Endothelial cell of umbilical vein (primary cell): ENCODE measurements at regions not wholly inside any gene's neighbourhood (a gene's known extent, or its start where the extent isn't known, plus 50 kb on each side); places are given as distances from the start of the nearest gene placed in this dataset.

Experiments
- BruUV-seq: library from RNA; stranded (reverse); fragments of 400-500 nt; replicated peaks from 2 replicates; lab custom pipeline; 2021; lab: Mats Ljungman, UMichigan
- CTCF ChIA-PET: fragments of 300-600, 350-600 bp; sonication (Branson Sonifier 250); formaldehyde crosslinking; loops from one replicate; lab custom pipeline; 2021; ENCODE audit warnings: antibody characterized with exemption, inconsistent platforms; lab: Charles Lee
- POLR2A ChIA-PET: fragments of 300-600, 350-600 bp; sonication (Branson Sonifier 250); formaldehyde crosslinking; loops from one replicate; lab custom pipeline; 2021; ENCODE audit warnings: antibody characterized with exemption, inconsistent platforms; lab: Charles Lee
- DNase-seq: peaks from one replicate; pipeline ENCODE4 v3.0.0-alpha.2; 2011; ENCODE audit warnings: low read depth, low spot score
- FAIRE-seq: peaks from 2 replicates; lab custom pipeline; 2011; peaks lifted over from hg19 to GRCh38; lab: Jason Lieb, UNC
- H2AFZ ChIP-seq: 2 replicates; pipeline ENCODE4 v1.6.0; 2012; ENCODE audit warnings: low read depth, low read length, control low read depth, inconsistent platforms
- H3K27ac ChIP-seq: 2 replicates; pipeline ENCODE4 v1.5.1; 2011; ENCODE audit warnings: low read depth, mild to moderate bottlenecking, control low read depth, low read length, moderate library complexity; ENCODE audit not compliant: insufficient read depth
- H3K27me3 ChIP-seq, 2 experiments: 2 replicates each; pipeline versions ENCODE4 v1.6.0 to v1.6.1; 2011; ENCODE audit warnings: low read length in 2 of 2, mixed read lengths in 1 of 2; ENCODE audit not compliant: control insufficient read depth in 2 of 2, insufficient read depth in 2 of 2
- H3K36me3 ChIP-seq, 2 experiments: 2 replicates in 1 of 2; 3 replicates in 1 of 2; pipeline ENCODE4 v1.5.1; 2011; ENCODE audit warnings: low read length in 2 of 2, mild to moderate bottlenecking in 1 of 2, moderate library complexity in 1 of 2; ENCODE audit not compliant: control insufficient read depth in 2 of 2, insufficient read depth in 2 of 2; ENCODE audit errors: extremely low read depth in 1 of 2
- H3K4me1 ChIP-seq: 3 replicates; pipeline ENCODE4 v1.5.1; 2011; ENCODE audit warnings: mild to moderate bottlenecking, low read length; ENCODE audit not compliant: control insufficient read depth, insufficient read depth; ENCODE audit errors: extremely low read depth
- H3K4me2 ChIP-seq: 2 replicates; pipeline ENCODE4 v1.6.1; 2011; ENCODE audit warnings: low read length, control low read depth, mixed read lengths; ENCODE audit not compliant: insufficient read depth
- H3K4me3 ChIP-seq, 3 experiments: fragments of 200-600 bp in 1 of 3; sonication (generic), shearing (Covaris generic) in 1 of 3; replicated peaks in 1 of 3; 2 replicates each; pipeline ENCODE4 v1.5.1; 2011 to 2016; ENCODE audit warnings: control low read depth in 3 of 3, low read length in 3 of 3, mild to moderate bottlenecking in 2 of 3, inconsistent platforms in 1 of 3, low read depth in 1 of 3, moderate library complexity in 1 of 3; ENCODE audit not compliant: insufficient read depth in 1 of 3
- H3K79me2 ChIP-seq: 2 replicates; pipeline ENCODE4 v1.6.0; 2012; ENCODE audit warnings: low read length, inconsistent platforms; ENCODE audit not compliant: control insufficient read depth, insufficient read depth
- H3K9ac ChIP-seq: replicated peaks from 2 replicates; pipeline ENCODE3; 2011; ENCODE audit warnings: low read length, control low read depth; ENCODE audit not compliant: insufficient read depth; ENCODE audit errors: extremely low read depth
- H3K9me1 ChIP-seq: replicated peaks from 3 replicates; pipeline ENCODE4 v1.6.0; 2011; ENCODE audit warnings: mild to moderate bottlenecking, low read length; ENCODE audit not compliant: control insufficient read depth, insufficient read depth; ENCODE audit errors: extremely low read depth
- H3K9me3 ChIP-seq: replicated peaks from 2 replicates; pipeline ENCODE4 v1.5.1; 2012; ENCODE audit warnings: low read length, inconsistent platforms; ENCODE audit not compliant: control insufficient read depth, insufficient read depth
- H4K20me1 ChIP-seq: replicated peaks from 2 replicates; pipeline ENCODE3; 2011; ENCODE audit warnings: mild to moderate bottlenecking, low read length; ENCODE audit not compliant: control insufficient read depth, insufficient read depth; ENCODE audit errors: extremely low read depth
- CTCF ChIP-seq, 2 donors: IDR thresholded peaks; 1 replicate in 1 of 2; 2 replicates in 1 of 2; pipeline ENCODE4 v1.5.1; 2011; ENCODE audit warnings: low read length in 2 of 2, mild to moderate bottlenecking in 2 of 2, moderate library complexity in 2 of 2, control low read depth in 1 of 2, inconsistent platforms in 1 of 2, low read depth in 1 of 2; ENCODE audit not compliant: insufficient read depth in 1 of 2; ENCODE audit errors: extremely low read depth in 1 of 2
- EZH2 ChIP-seq: IDR thresholded peaks from 2 replicates; pipeline ENCODE4 v1.6.1; 2012; ENCODE audit warnings: borderline replicate concordance, low read depth, mild to moderate bottlenecking, moderate library complexity, low read length, inconsistent platforms; ENCODE audit not compliant: severe bottlenecking
- FOS ChIP-seq: IDR thresholded peaks from 2 replicates; pipeline ENCODE4 v1.6.1; 2011; ENCODE audit warnings: mild to moderate bottlenecking, low read length, moderate library complexity, borderline replicate concordance; ENCODE audit not compliant: insufficient read depth
- GATA2 ChIP-seq: IDR thresholded peaks from 2 replicates; pipeline ENCODE4 v1.7.0; 2011; ENCODE audit warnings: low read depth, mild to moderate bottlenecking, moderate library complexity, mixed read lengths, low read length; ENCODE audit not compliant: insufficient read length, insufficient read depth
- JUN ChIP-seq: IDR thresholded peaks from 2 replicates; pipeline ENCODE4 v1.6.1; 2011; ENCODE audit warnings: borderline replicate concordance, low read depth; ENCODE audit not compliant: insufficient read length, insufficient read depth
- MAX ChIP-seq: IDR thresholded peaks from 2 replicates; pipeline ENCODE4 v1.6.1; 2011; ENCODE audit not compliant: insufficient read depth, insufficient read length
- MYC ChIP-seq: IDR thresholded peaks from one replicate; pipeline ENCODE4 v1.6.1; 2011; ENCODE audit warnings: mild to moderate bottlenecking, low read depth, low read length
- POLR2A ChIP-seq: IDR thresholded peaks from 2 replicates; pipeline ENCODE4 v1.6.1; 2012; ENCODE audit warnings: low read depth, mild to moderate bottlenecking, control low read depth, low read length
- POLR2AphosphoS5 ChIP-seq: IDR thresholded peaks from 2 replicates; pipeline ENCODE4 v1.6.1; 2012; ENCODE audit warnings: low read depth, mild to moderate bottlenecking, control low read depth, low read length, moderate library complexity; ENCODE audit not compliant: insufficient read depth
- dilution Hi-C: fragments of 300-500 bp; cut with MboI; formaldehyde crosslinking; loops from one replicate; pipeline ENCODE4 v1.15.0; 2019; ENCODE audit warnings: low sequenced_read_pairs; ENCODE audit not compliant: extremely low pct_ligation_motif_present
- intact Hi-C: fragments of 100-400 bp; cut with micrococcal nuclease; formaldehyde crosslinking; loops from one replicate; pipeline ENCODE4 v1.10.0; 2022

DNA sequence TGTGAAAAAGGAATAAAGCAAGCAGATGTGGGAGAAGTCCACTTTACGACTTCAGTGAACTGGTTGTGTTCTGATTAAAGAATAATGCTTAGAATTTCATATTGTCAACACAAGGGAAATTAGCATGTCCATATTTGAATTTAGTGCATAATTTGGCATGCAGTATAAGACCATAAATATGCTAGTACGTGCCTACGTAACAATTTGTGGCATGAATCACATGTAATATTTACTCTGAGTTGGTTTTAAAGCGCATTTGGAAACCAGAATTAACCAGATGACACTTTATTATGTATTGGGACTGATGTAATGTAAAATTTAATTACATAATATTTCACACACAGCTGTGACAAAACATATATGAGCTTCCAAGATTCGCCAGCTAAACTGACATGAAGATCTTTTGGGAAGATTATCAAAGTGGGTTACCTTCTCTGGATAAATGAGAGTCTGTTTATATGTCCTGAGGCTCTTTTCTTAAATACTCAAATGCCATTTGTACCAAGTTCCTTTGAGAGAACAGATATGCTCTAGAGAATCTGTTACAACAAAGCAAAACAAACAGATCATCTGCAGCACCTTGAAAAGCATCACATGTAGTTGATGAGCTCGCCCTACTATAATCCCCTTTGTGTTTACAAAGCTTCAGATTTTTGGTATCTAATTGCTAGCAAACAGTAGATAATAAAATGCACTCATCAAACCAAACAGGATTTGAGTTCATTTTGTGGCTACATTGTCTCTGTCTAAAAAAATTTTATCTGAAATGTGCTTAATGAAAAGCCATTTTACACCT lies 1468.6 kb downstream of the CDH11 start:
- no peak for TF ChIP-seq MYC
- TF ChIP-seq POLR2A = no peak
- FAIRE-seq = no peak
- ChIA-PET CTCF (interaction anchor here (1.4 kb wide), 1 partner anchor 192 kb away, joined by 3 read pairs; no protein-coding TSS in a partner anchor), POLR2A (no interaction called here)
- no peaks in the 10 kb centered on the region for H3K9me1 ChIP-seq
- no peaks in the 10 kb centered on the region for H3K27me3 ChIP-seq
- intact Hi-C loops = no loop called here
- no peaks in the 10 kb centered on the region for H3K36me3 ChIP-seq
- no peak overlapping the region for H3K4me2 ChIP-seq
- no peaks in the 10 kb centered on the region for H3K9me3 ChIP-seq
- no peak overlapping the region for H3K9ac ChIP-seq
- dilution Hi-C loops = no loop called here
- no peaks in the 10 kb centered on the region for H3K79me2 ChIP-seq
- DNase-seq = no peak
- H3K4me1 ChIP-seq = no peaks in the 10 kb centered on the region
- no peak overlapping the region for H3K4me3 ChIP-seq
- H2AFZ ChIP-seq = no peak overlapping the region
- no peak overlapping the region for H3K27ac ChIP-seq
- no peaks in the 10 kb centered on the region for H4K20me1 ChIP-seq
- BruUV-seq = no TSS peak

DNA sequence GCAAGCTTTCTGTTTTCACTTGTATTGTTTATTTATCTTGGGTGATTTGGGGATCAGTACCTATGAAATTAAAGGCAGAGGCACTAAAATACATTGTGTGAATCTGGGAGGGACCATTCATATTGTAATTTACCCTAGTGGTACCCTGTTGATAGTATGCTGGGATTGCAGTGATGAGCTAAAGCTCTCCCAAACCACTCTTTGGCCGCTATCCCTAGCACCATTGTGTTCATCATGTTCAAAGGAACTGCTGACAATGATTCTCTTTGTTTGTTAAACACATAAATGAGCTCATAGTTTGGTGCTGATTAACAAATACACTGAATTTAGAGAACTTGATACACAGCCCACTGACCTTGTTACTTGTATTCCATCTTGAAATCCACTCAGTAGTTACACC lies 1469.8 kb downstream of the CDH11 start:
- dilution Hi-C loops = no loop called here
- FAIRE-seq (no peak), DNase-seq (no peak)
- H3K36me3 ChIP-seq = no peaks in the 10 kb centered on the region
- H3K9me3 ChIP-seq = no peaks in the 10 kb centered on the region
- POLR2A ChIA-PET = no interaction called here
- H3K9me1 ChIP-seq = no peaks in the 10 kb centered on the region
- H3K4me3 ChIP-seq = no peak overlapping the region
- H3K4me2 ChIP-seq = no peak overlapping the region
- H3K79me2 ChIP-seq = no peaks in the 10 kb centered on the region
- TF ChIP-seq MAX = no peak
- no peak for TF ChIP-seq JUN
- no peak for TF ChIP-seq GATA2
- no peak for TF ChIP-seq MYC
- no peak for TF ChIP-seq CTCF (IDR thresholded peaks at IDR 0.05; ENCODE audit: extremely low read depth in 1 of 2, insufficient read depth in 1 of 2, low read depth in 1 of 2, low read length in 2 of 2)
- TF ChIP-seq EZH2 = no peak
- no peak for TF ChIP-seq FOS
- no peak for TF ChIP-seq POLR2AphosphoS5
- intact Hi-C loops = no loop called here
- H3K4me1 ChIP-seq = no peaks in the 10 kb centered on the region
- no peaks in the 10 kb centered on the region for H3K27me3 ChIP-seq
- no TSS peak for BruUV-seq
- H3K27ac ChIP-seq = no peak overlapping the region
- CTCF ChIA-PET = no interaction called here
- H4K20me1 ChIP-seq = no peaks in the 10 kb centered on the region
- no peak overlapping the region for H2AFZ ChIP-seq
- no peak overlapping the region for H3K9ac ChIP-seq
